OCI-LY7 (cell line): ENCODE measurements at regions not wholly inside any gene's neighbourhood (a gene's known extent, or its start where the extent isn't known, plus 50 kb on each side); places are given as distances from the start of the nearest gene placed in this dataset.

ENCODE experiments used
- CTCF ChIP-seq: fragments of 200-600 bp; sonication (generic); conservative IDR thresholded peaks from 2 replicates; pipeline ENCODE4 v1.5.1; 2014; ENCODE audit warnings: mild to moderate bottlenecking, antibody characterized with exemption, low read length, moderate library complexity, mixed read lengths
- EZH2phosphoT487 ChIP-seq: fragments of 200-600 bp; sonication (generic); IDR thresholded peaks from 2 replicates; pipeline ENCODE4 v1.6.1; 2018; ENCODE audit warnings: low read depth, borderline replicate concordance, mild to moderate bottlenecking, mixed run types, antibody characterized with exemption, low read length, moderate library complexity, mixed read lengths

- TF ChIP-seq CTCF (no peak), EZH2phosphoT487 (no peak)
These were observed 598.0 kb upstream of the RGMB start for GRCh38 chr5:98175474-98175873.
